ENCODE measurements at regions not wholly inside any gene's neighbourhood (a gene's known extent, or its start where the extent isn't known, plus 50 kb on each side); places are given as distances from the start of the nearest gene placed in this dataset.
A peak's percentile ranks its signal among the peaks of the same experiment; 100 is the strongest.

GRCh38 chr6:9405825-9406224 lies 970.5 kb upstream of the SLC35B3 start:
- no peaks in the 10 kb centered on the region for H3K79me2 ChIP-seq (ENCODE audit: insufficient read depth, low read length)
- H3K27ac ChIP-seq (ENCODE audit: low read depth, low read length) = no peak overlapping the region
- H4K20me1 ChIP-seq (ENCODE audit: insufficient read depth) = no peaks in the 10 kb centered on the region
- ChIA-PET POLR2A (no interaction called here), CTCF (no interaction called here), RAD21 (ENCODE audit: low non-redundant PET in 1 of 2, low total read pairs in 2 of 2, uncharacterized antibody in 2 of 2, unreplicated experiment in 2 of 2) (no interaction called here)
- H3K4me1 ChIP-seq (ENCODE audit: control insufficient read depth in 1 of 2, insufficient read depth in 2 of 2, low read length in 2 of 2) = peaks cover 8 to 20% of the 10 kb centered on the region in 2 experiments; a peak in 3 of 4 replicates
- H2AFZ ChIP-seq (ENCODE audit: low read depth, low read length, poor library complexity, severe bottlenecking) = no peak overlapping the region
- DNase-seq (ENCODE audit: low read depth, low spot score) (no peak), ATAC-seq (peak; percentile 61)
- no peaks in the 10 kb centered on the region for H3K36me3 ChIP-seq (ENCODE audit: control insufficient read depth in 1 of 2, insufficient read depth in 2 of 2, low read length in 2 of 2)
- H3K4me2 ChIP-seq (ENCODE audit: low read length) = peak overlapping the region; percentile 56
- no peaks in the 10 kb centered on the region for H3K9me3 ChIP-seq (ENCODE audit: control insufficient read depth in 1 of 2, insufficient read depth in 1 of 2, low read depth in 1 of 2, low read length in 2 of 2)
- H3K9ac ChIP-seq (ENCODE audit: low read length) = no peak overlapping the region
- H3K9me2 ChIP-seq (ENCODE audit: insufficient read depth) = no peaks in the 10 kb centered on the region
- BruUV-seq (replicated peaks) = no TSS peak
- TF ChIP-seq, protein P1, sequence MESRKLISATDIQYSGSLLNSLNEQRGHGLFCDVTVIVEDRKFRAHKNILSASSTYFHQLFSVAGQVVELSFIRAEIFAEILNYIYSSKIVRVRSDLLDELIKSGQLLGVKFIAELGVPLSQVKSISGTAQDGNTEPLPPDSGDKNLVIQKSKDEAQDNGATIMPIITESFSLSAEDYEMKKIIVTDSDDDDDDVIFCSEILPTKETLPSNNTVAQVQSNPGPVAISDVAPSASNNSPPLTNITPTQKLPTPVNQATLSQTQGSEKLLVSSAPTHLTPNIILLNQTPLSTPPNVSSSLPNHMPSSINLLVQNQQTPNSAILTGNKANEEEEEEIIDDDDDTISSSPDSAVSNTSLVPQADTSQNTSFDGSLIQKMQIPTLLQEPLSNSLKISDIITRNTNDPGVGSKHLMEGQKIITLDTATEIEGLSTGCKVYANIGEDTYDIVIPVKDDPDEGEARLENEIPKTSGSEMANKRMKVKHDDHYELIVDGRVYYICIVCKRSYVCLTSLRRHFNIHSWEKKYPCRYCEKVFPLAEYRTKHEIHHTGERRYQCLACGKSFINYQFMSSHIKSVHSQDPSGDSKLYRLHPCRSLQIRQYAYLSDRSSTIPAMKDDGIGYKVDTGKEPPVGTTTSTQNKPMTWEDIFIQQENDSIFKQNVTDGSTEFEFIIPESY (IDR thresholded peaks at IDR 0.05; ENCODE audit: extremely low read depth, insufficient replicate concordance, low read length) = no peak
- no peak for TF ChIP-seq JUND (IDR thresholded peaks at IDR 0.05)
- TF ChIP-seq CBX3 (IDR thresholded peaks at IDR 0.05; ENCODE audit: low read depth) = no peak
- no peak for TF ChIP-seq ATF3 (IDR thresholded peaks at IDR 0.05)
- TF ChIP-seq FOSL1 (IDR thresholded peaks at IDR 0.05; ENCODE audit: low read depth) = no peak
- TF ChIP-seq CTCF (IDR thresholded peaks at IDR 0.05 in 2 of 3, conservative IDR thresholded peaks at IDR 0.05 in 1 of 3; ENCODE audit: borderline replicate concordance in 1 of 3, insufficient read depth in 1 of 3, low read depth in 2 of 3, low read length in 2 of 3) = no peak
- no peak for TF ChIP-seq EGR1 (IDR thresholded peaks at IDR 0.05; ENCODE audit: low read depth)
- no peak for TF ChIP-seq SIN3A (IDR thresholded peaks at IDR 0.05; ENCODE audit: low read depth)
- TF ChIP-seq CEBPB (IDR thresholded peaks at IDR 0.05; ENCODE audit: low read depth) = no peak
- TF ChIP-seq TCF7L2 (IDR thresholded peaks at IDR 0.05; ENCODE audit: borderline replicate concordance, extremely low read depth, insufficient read depth, insufficient read length) = no peak
- TF ChIP-seq SRF (IDR thresholded peaks at IDR 0.05; ENCODE audit: low read depth) = no peak
- TF ChIP-seq ZFX (IDR thresholded peaks at IDR 0.05) = no peak
- TF ChIP-seq POLR2A (IDR thresholded peaks at IDR 0.05; ENCODE audit: borderline replicate concordance, extremely low read depth, insufficient read depth, insufficient read length) = no peak
- no peak for TF ChIP-seq YY1 (IDR thresholded peaks at IDR 0.05; ENCODE audit: extremely low read depth, insufficient replicate concordance, low read depth, low read length)
- TF ChIP-seq RAD21 (IDR thresholded peaks at IDR 0.05; ENCODE audit: low read depth) = no peak
- TF ChIP-seq ELF1 (IDR thresholded peaks at IDR 0.05; ENCODE audit: borderline replicate concordance, low read depth) = no peak
- TF ChIP-seq EZH2 (IDR thresholded peaks at IDR 0.05) = no peak
- 0 out of 4 replicates have a peak overlapping the region, but pooled peaks of 1 of the 2 experiments have one; percentile 0 for H3K4me3 ChIP-seq (replicated peaks in 1 of 2; ENCODE audit: low read depth in 1 of 2, low read length in 2 of 2)
- peaks cover 10% of the 10 kb centered on the region; the same call in 1 of the 2 replicates for H3K27me3 ChIP-seq (ENCODE audit: insufficient read depth, low read length)
- intact Hi-C loops (cut with micrococcal nuclease) = no loop called here
